Uterus (tissue), 2 donors: ENCODE measurements at regions not wholly inside any gene's neighbourhood (a gene's known extent, or its start where the extent isn't known, plus 50 kb on each side); places are given as distances from the start of the nearest gene placed in this dataset.

Experiments used
- CTCF ChIP-seq, 4 experiments: fragments of 200-600 bp in 2 of 4; fragments of 450-650 bp in 2 of 4; sonication (generic) in 2 of 4; IDR thresholded peaks; one replicate each; pipeline ENCODE4 v1.5.1; 2016 to 2019; ENCODE audit warnings: antibody characterized with exemption in 4 of 4, mild to moderate bottlenecking in 2 of 4, moderate library complexity in 1 of 4
- POLR2A ChIP-seq, 2 donors: fragments of 450-650 bp; IDR thresholded peaks; one replicate each; pipeline ENCODE4 v1.6.1; 2016; ENCODE audit warnings: antibody characterized with exemption in 2 of 2, mild to moderate bottlenecking in 1 of 2, moderate library complexity in 1 of 2

- TF ChIP-seq CTCF (IDR thresholded peaks at IDR 0.05) (no peak), POLR2A (IDR thresholded peaks at IDR 0.05) (no peak)
Observed at GRCh38 chr18:44180683-44181082, 500.0 kb upstream of the SETBP1 start.
